Right atrium auricular region (tissue), 2 donors: ENCODE measurements at regions not wholly inside any gene's neighbourhood (a gene's known extent, or its start where the extent isn't known, plus 50 kb on each side); places are given as distances from the start of the nearest gene placed in this dataset.
"Not testable (repeated sequence)": the region's sequence is repeated elsewhere in the genome, so short reads cannot be mapped to it uniquely, and the experiment has no call there.

Experiments used
- DNase-seq: peaks from one replicate; pipeline ENCODE4 v3.0.0-alpha.2; 2019; ENCODE audit warnings: low spot score
- H3K27ac ChIP-seq, 2 donors: fragments of 200-600 bp; sonication (generic); 1 replicate in 1 of 2; 2 replicates in 1 of 2; pipeline ENCODE4 v1.5.1; 2016 to 2019
- H3K27me3 ChIP-seq, 2 donors: fragments of 200-600 bp; sonication (generic); one replicate each; pipeline versions ENCODE4 v1.5.1 to v1.6.0; 2017 to 2019
- H3K36me3 ChIP-seq: fragments of 200-600 bp; sonication (generic); one replicate; pipeline ENCODE4 v1.5.1; 2016
- H3K4me1 ChIP-seq, 2 donors: fragments of 200-600 bp; sonication (generic); one replicate each; pipeline versions ENCODE4 v1.5.1 to v1.6.0; 2017 to 2019
- H3K4me3 ChIP-seq, 2 donors: fragments of 200-600 bp; sonication (generic); 1 replicate in 1 of 2; 2 replicates in 1 of 2; pipeline ENCODE4 v1.5.1; 2017 to 2019; ENCODE audit warnings: mild to moderate bottlenecking in 1 of 2, moderate library complexity in 1 of 2
- H3K9me3 ChIP-seq, 2 donors: fragments of 200-600 bp; sonication (generic); one replicate each; pipeline ENCODE4 v1.5.1; 2019
- TF ChIP-seq, protein P1 (sequence below), 2 donors: fragments of 200-600 bp; sonication (generic); IDR thresholded peaks; one replicate each; pipeline ENCODE4 v1.5.1; 2019; ENCODE audit warnings: antibody characterized with exemption in 2 of 2

DNA sequence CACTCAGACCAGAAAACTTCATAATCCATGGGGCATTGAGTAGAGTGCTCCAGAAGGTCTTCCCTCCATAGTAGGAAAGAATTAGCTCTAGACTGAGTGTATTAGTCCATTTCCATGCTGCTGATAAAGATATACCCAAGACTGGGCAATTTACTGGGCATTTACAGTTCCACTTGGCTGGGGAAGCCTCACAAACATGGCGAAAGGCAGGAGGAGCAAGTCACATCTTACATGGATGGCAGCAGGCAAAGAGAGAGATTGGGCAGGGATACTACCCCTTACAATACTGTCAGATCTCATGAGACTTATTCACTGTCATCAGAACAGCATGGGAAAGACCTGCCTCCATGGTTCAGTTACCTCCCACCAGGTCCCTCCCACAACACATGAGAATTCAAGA is 300.6 kb upstream of the TMEM132C start:
- TF ChIP-seq, protein P1, sequence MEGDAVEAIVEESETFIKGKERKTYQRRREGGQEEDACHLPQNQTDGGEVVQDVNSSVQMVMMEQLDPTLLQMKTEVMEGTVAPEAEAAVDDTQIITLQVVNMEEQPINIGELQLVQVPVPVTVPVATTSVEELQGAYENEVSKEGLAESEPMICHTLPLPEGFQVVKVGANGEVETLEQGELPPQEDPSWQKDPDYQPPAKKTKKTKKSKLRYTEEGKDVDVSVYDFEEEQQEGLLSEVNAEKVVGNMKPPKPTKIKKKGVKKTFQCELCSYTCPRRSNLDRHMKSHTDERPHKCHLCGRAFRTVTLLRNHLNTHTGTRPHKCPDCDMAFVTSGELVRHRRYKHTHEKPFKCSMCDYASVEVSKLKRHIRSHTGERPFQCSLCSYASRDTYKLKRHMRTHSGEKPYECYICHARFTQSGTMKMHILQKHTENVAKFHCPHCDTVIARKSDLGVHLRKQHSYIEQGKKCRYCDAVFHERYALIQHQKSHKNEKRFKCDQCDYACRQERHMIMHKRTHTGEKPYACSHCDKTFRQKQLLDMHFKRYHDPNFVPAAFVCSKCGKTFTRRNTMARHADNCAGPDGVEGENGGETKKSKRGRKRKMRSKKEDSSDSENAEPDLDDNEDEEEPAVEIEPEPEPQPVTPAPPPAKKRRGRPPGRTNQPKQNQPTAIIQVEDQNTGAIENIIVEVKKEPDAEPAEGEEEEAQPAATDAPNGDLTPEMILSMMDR (IDR thresholded peaks at IDR 0.05): no peak
- Histone ChIP-seq H3K4me1 (no peaks in the 10 kb centered on the region), H3K27me3 (no peaks in the 10 kb centered on the region), H3K9me3 (no peaks in the 10 kb centered on the region), H3K27ac (no peak overlapping the region), H3K36me3 (no peaks in the 10 kb centered on the region), H3K4me3 (no peak overlapping the region)
- DNase-seq: no peak

DNA sequence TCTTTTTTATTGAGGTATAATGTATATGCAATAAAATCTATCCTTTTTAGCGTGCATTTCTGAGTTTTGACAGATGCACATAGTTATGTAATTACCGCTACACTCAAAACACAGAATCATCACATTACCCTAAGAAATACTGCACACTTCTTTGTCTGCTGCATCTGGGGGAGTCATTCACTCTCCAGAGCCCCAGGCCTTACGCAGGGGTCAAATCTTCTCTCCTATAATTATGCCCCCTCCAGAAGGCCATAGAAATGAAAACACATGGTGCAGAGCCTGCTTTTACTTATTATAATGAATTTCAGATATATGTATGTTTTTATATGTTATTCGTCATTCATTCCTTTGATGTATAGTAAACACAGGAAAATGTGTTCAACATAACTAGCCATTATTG is 296.5 kb upstream of the TMEM132C start:
- H3K27ac ChIP-seq: no peak overlapping the region
- H3K9me3 ChIP-seq: no peaks in the 10 kb centered on the region
- no peaks in the 10 kb centered on the region for H3K27me3 ChIP-seq
- no peaks in the 10 kb centered on the region for H3K4me1 ChIP-seq
- no peak for DNase-seq
- H3K4me3 ChIP-seq: no peak overlapping the region
- H3K36me3 ChIP-seq: no peaks in the 10 kb centered on the region
- TF ChIP-seq, protein P1 (IDR thresholded peaks at IDR 0.05): no peak

DNA sequence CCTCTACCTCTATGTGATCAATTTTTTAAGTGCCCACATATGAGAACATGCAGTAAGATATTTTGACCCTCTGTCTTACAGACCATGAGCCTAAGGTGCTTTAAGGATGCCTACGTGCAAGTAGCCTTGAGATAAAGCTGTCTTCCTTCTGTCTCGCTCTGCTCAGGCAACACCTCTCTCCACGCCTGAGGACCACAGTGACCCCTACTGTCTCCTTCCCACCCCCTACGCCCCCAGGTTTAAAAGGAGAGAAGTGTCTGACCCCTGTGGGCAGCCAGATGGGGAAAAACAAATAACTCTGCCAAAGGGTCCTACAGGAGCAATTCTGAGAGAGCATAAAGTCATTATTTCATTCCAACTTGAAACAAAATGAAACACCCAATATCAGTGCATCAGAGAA is 286.4 kb upstream of the TMEM132C start:
- Histone ChIP-seq H3K27ac (no peak overlapping the region), H3K4me3 (no peak overlapping the region), H3K9me3 (peaks cover 0 to 7% of the 10 kb centered on the region in 2 donors), H3K27me3 (no peaks in the 10 kb centered on the region), H3K36me3 (no peaks in the 10 kb centered on the region), H3K4me1 (no peaks in the 10 kb centered on the region)
- TF ChIP-seq, protein P1 (IDR thresholded peaks at IDR 0.05): no peak
- no peak for DNase-seq

DNA sequence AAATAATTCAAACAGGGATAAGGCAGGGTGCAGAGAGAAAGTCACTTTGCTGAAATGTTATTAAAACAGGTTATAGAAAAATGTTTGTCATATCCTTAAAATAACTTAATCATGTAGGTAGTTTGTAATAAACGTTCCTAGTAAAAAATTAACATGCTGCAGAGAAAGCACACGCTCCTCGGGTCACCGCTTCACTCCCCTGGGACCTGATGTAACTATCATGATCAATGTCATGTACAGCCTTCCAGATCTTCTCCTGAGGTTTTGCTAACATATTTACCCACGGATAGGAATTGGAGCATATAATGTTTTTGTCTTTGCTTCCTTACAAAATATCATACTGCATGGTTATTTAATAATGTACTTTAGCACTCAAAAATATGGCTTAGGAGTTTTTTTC is 285.1 kb upstream of the TMEM132C start:
- Histone ChIP-seq H3K9me3 (no peaks in the 10 kb centered on the region), H3K36me3 (no peaks in the 10 kb centered on the region), H3K4me3 (no peak overlapping the region), H3K4me1 (no peaks in the 10 kb centered on the region), H3K27ac (no peak overlapping the region), H3K27me3 (no peaks in the 10 kb centered on the region)
- TF ChIP-seq, protein P1 (IDR thresholded peaks at IDR 0.05): no peak
- no peak for DNase-seq

DNA sequence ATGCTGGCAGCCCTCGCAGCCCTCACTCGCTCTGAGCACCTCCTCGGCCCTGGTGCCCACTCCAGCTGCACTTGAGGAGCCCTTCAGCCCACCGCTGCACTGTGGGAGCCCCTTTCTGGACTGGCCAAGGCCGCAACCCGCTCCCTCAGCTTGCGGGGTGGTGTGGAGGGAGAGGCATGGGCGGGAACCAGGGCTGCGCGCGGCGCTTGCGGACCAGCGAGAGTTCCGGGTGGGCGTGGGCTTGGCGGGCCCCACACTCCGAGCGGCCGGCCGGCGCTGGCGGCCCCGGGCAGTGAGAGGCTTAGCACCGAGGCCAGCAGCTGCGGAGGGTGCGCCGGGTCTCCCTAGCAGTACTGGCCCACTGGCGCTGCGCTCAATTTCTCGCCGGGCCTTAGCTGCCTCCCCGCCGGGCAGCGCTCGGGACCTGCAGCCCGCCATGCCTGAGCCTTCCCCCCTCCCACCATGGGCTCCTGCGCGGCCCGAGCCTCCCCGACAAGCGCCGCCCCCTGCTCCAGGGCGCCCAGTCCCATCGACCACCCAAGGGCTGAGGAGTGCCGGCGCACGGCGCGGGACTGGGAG is 283.7 kb upstream of the TMEM132C start:
- not testable (repeated sequence) for H3K36me3 ChIP-seq, H3K9me3 ChIP-seq, DNase-seq, H3K4me1 ChIP-seq, H3K27ac ChIP-seq, H3K4me3 ChIP-seq, H3K27me3 ChIP-seq

DNA sequence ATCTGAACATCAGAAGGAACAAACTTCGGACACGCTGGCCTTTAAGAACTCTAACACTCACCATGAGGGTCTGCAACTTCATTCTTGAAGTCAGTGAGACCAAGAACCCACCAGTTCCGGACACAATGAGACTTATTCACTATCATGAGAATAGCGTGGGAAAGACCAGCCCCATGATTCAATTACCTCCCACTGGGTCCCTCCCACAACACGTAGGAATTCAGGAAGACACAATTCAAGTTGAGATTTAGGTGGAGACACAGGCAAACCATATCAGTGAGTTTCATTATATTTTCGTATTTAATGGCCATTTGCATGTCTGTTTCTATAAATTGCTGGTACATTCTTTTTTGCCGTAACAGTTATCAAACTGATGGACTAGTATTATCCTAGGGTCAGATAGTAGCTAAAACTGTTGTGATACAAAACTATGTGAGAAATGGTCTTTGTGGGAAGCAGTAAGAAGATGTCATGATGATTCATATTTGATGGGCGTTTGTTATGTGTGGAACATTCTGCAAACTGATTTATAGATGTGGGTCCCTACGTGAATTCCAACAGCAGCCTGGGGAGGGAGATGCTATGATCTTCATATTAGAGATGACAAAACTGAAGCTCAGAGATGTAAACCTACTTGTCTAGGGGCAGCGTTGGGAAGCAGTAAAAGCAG is 282.4 kb upstream of the TMEM132C start:
- DNase-seq: no peak
- Histone ChIP-seq H3K27ac (no peak overlapping the region), H3K4me3 (no peak overlapping the region), H3K27me3 (no peaks in the 10 kb centered on the region), H3K9me3 (no peaks in the 10 kb centered on the region), H3K36me3 (no peaks in the 10 kb centered on the region), H3K4me1 (no peaks in the 10 kb centered on the region)
- TF ChIP-seq, protein P1 (IDR thresholded peaks at IDR 0.05): no peak
